ENCODE measurements at regions not wholly inside any gene's neighbourhood (a gene's known extent, or its start where the extent isn't known, plus 50 kb on each side); places are given as distances from the start of the nearest gene placed in this dataset.

DNA sequence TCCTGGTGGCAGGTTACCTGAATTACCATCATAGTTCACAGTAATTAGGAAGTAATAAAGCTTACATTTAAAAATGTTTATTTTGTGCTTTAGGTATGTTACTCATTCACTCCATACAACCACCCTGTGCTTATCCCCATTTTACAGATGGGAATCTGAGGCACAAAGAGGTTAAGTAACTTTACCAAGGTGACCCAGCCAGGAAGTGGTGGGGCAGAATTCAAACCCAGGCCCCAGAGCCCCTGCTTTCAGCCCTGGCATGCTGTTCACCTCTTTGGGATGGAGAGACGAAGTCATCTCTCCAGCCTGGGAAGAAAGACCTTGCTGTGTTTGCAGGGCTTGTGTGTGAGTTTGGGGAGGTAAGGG is 285.6 kb upstream of the TPM1 start:
- no peak for DNase-seq

DNA sequence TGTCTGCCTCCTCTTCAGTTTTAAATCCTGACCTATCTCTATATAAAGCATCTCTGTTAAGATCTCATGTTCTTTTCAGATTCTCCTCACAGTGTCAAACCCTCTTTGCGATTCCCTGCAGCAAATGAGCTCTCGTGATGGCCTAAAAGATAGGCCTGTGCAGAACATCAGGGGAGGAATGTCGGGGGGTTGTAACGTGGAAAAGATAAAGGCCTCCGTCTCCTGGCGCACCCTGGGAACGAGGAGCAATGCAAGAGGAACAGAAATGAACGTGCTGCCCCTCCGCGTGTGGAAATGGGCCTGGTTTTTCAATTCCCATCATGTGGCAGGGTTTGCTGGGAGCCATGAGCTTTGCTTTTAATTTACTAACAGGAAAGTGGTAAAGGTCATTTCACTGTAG is 285.0 kb upstream of the TPM1 start:
- no peak for DNase-seq

DNA sequence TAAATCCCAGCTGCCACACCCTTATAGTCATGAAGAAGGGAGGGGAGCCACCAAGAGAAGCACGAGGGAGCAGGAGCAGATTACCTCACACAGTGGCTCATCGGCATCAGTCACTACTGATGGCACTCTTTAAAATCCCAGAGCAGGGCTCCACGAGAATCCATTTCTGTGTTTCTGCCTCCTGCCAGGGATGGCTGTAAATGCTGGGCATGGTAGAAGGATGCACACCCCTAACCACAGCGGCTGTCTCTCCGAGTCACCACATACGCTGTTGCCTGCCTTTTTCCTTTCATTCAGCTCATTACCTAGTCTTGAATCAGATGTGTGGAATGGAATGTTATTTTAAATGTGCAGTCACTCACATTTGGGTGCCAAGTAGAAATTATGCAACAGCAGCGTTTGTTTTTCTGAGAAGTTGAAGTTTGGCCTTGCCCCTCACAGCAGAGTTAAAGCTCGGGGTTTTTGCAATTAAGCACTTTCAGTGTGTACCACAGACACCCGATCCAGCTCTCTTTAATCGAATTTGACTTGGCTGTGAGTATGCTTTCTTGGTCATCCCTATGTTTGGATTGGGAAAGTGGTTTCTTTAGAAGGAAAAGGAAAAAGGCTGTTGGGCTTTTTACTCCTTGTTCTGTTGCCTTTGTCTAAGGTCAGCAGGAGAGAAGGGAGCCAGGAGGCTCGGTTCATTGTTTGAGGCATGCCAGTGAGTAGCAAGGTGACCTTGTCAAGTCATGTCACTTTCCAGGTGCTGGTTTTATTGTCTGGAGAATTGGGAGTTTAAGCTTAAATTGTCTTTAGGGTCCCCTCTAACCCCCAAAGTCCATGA is 284.2 kb upstream of the TPM1 start:
- DNase-seq, result no peak

DNA sequence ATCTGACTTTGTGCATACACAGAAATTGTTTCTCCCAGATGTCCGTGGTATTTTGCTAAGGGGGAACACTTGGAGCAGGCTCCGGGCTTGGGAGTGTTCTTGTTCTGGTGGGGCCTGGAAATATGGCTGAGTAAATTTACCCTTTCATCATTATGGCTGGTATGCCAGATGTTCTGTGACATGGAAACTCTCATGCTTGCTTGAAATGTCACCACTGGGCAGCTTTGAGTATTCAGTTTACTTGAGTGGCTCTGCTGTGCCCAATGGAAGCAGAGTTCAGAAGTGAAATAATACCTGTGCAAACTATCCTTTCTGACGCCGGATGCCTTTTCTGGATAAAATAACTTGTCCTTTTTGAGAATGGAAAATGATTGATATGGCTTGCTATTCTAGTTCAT is 283.6 kb upstream of the TPM1 start:
- no peak for DNase-seq

DNA sequence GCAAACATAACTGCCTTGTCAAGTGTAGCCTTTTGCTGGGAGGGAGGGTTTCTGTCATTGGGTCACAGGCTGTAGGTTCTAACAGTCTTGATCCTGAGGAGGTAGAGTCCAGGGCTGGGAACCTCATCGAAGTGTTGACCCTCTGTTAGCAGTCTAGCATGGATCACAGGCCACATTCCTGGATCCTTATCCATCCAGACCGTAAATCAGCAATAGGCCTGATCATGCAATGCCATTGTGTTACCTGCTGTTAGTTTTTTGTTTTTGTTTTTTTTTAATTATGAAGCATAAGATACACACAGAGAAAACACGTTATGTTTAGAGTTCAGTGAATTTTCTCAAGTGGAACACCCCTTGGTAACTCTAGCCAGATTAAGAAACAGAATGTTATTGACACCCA is 282.0 kb upstream of the TPM1 start:
- no peak for DNase-seq

DNA sequence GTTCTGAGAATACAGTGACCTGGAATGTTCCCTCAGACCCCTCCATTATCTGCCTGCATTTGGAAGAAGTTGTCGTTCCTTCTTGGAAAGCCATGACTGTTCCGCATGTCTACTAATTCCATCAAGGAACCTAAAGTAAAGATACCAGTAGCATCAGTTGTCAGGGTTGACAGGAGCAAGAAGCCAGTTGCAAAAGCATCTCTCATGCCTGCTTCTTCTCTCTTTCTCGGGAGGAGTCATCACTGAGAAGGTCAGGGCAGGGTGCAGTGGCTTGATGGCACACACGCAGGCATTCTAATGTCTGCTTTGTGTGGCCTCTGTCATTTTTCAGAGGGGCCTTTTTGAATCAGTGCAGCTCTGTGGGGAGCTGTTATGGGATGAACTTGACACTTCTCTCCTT is 276.6 kb upstream of the TPM1 start:
- no peak for DNase-seq

DNA sequence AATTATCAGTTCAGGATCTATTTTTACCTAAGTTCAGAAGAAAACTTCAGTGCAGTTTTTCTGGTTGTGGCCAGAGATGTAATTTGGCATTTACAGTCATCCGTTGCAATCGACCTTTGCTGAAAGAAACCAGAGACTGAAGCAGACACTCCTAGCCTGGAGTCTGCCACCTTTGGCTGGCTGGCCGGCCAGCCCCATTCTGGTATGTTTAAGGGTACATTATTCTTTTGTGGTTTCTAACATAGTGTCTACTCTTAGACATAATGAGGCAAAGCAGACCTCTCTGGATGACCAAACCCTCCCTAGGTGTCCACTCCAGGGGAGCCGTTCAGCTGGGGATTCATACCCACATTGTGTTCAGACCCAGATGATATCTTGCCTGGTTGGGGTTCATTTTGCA is 275.9 kb upstream of the TPM1 start:
- no peak for DNase-seq

DNA sequence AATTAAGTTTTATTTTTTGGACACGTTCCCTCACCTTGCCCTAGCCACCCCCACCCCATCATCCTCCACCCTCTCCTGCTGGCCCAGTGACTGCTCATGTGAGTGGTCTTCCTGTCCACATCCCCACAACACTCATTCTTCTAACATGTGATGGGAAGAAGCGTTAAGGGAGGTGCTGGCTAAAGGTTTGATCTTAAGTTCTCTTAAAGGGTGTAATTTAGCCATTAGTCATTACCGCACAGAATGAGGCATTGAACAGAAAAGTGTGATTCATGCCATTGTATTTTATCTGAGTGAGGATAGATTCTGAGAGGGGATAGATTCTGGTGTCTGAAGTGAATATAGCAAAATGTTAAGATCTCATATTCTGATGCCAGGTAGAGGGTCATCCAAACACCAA is 272.9 kb upstream of the TPM1 start:
- DNase-seq, result no peak

DNA sequence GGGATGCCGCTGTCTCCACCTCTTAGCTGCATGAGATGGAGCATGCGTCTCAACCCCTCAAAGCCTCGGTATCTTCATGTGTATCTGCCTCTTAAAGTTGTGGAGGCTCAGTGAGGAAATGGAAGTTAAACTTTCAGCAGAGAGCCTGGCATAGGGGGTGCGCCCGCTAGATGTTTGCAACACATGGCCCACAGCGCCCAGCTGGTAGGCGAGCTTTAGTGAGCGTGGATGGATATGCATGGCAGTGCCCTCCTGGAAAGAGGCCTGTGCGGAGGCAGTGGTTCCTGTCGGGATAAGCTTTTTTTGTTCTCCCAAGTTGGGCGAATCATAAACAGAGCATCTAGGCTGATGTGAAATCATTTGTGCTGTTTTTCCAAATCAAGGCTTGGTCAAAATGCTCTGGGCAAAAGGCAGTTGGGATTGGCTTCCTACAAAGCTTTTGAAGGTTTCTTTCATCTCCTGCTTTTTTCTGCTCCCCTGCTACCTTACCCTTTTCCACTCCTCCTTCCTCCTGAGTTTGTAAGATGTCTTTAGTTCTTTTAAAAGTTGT is 272.4 kb upstream of the TPM1 start:
- DNase-seq, result no peak

DNA sequence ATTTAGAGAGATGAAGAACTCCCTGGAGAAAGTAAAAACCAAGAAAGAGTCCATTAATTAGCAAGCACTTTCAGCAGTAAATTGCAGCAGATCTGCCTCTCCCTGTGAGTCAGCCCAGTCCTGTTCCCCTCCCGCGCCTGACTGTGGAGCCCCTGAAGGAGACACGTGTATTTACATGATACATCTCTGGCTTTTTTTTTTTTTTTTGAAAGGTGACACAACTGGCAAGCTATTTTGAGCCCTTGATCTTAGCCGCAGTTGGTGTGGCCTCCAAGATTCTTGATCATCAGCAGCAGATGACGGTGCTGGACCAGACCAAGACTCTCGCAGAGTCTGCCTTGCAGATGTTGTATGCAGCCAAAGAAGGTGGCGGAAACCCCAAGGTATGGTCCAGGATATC is 271.8 kb upstream of the TPM1 start:
- DNase-seq, result no peak

DNA sequence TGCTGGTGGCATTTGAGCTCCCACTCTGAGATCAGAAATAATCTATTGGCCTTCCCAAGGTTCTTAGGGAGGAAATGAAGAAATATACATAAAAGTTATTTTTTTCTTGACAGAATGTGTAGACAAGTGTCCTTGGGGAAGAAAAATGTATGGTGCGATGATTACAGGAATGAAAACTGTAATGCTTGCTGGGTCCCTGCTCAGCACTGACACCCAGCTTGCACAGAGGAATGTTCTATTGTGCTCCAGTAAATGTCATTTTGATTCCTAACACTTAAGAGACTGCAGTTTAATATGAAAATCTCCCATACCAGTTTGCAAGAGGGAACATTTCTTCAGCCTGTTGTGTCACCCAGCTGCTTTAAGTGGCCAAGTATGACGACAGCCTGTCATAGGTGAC is 271.3 kb upstream of the TPM1 start:
- no peak for DNase-seq

DNA sequence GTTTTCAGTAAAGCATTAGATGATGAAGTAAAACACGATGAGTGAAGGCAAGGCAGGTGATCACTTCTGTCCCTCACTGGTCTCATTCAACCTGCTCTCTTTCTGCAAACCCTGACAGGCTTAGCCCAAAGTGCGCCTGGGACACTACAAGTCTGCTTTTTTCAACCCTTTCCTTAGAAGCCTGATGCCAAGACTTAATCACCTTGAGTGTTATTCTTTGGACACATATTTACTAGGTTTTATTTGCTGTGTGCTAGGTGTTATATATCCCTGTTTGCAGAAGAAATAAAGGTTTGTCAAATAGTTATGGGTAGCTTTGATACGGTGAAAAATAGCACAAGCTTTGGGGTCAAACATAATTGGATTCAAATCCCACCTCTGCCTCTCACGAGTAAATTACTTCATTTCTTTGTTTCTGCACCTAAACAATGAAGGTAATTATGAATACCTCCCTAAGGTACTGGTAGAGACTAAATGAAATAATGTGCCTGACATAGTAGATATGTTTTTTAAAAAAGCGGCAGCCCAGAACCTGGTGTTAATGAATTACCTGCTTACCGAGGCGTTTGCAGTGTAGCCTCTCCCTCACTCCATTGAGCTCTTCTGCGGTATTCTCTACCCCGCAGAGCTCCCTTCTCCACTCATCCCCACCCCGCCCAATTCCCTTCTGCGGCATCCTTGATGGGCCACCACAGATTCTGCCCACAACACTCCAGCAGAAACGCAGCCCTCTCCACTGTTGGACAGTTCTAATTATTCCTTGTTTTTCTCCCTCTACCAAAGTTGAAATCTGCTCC is 269.0 kb upstream of the TPM1 start:
- no peak for DNase-seq

DNA sequence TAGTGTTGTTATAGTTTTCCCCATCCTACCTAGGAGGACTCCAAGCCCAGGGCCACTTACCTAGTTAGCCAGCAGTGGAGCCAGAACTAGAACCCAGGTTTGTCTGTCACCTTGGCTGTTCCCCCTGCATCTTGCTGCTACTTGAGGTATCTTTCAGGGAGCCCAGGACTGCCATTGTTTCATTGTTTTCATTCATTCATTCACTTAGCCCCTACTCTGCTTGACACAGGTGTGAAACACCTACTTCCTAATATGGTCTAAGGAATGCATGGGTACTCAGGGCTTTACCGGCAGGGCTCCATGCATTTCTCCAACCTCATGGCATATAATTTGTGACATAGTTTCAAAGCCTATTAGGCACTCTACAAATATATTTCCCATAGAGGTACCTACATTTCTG is 266.6 kb upstream of the TPM1 start:
- no peak for DNase-seq

DNA sequence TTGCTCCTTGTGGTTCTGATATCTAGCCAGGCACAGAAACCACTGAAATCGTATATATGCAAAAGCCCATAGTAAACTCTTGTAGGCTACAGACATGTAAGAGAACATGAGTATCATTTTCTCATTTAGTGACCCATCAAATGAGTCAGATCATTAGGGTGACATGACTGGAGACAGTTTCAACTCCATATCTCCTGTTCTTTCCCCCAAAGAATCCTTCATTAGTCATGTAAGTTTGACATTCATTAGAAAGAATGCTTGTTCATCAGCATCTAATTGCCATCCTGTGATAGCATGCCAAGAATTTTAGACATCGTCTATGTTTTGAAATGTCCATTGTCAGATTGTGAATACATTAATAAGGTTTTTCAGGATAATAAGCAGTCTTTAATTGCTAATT is 264.9 kb upstream of the TPM1 start:
- DNase-seq, result no peak

DNA sequence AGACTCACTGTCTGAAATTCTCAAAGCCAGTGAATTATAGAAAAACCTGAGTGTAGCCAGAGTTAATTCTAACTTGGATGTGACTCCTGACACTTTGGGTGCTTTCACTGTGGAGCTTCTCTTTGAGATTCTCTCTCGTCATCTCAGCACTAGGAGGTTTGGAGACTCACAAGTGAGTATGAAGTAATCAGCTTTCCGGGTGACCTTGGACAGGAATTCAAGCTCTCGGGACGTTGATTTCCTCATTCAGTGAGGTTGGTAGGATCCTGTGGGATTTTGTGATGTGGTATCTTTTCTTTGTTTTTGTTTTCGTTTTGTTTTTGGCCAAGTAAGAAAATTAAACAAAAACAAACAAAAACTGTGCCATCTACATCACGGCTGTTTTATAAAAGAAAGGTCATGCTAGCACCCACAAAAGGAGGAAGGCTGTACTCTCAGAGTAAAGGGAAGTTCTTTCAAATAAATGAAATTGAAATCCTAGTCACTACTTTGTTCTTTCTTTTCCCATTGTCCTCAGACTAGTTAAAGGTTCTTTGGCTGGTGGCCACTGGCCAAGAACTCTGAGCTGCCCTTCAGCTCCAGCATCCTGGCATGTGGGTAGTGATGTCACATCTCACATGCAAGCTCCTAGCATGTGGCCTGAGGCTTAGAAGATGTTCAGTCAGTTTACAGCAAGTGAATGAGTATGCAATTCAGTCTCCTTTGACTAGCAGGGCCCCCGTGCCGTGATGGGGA is 263.3 kb upstream of the TPM1 start:
- DNase-seq, result no peak

DNA sequence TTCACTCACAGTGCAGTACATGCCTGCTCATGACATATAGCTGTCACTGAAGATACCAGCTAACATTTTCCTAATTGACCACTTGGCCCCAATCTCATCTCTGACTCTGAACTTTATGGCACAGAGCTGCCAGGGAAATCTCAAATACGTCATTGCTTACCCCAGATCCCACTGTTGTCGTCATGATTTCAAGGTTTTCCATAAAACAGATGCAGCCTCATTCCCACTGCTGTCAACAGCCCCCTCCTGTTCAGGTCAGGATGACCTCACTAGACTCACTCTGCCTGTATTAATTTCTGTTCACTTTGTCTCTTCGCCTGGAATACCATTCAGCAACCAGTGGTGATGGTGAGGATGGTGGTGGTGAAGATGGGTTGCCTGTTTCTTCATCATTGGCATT is 262.6 kb upstream of the TPM1 start:
- DNase-seq, result no peak

DNA sequence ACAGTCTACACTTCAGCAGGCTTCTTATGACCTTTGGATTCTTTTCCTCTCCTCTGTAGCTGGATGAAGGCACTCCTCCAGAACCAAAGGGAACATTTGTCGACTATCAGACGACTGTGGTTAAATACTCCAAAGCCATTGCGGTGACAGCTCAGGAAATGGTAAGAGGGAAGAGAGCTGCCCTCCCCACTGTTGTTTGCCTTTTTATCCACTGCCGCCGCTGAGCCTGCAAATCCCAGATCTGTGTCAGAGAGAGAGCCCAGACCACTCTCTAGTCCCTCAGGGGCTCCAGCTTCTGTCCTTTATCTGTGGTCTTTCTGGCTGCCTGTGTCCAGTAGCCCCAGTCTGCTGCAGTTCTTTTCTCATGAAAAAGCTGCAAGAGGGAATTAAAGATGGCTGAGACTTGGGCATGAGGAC is 261.5 kb upstream of the TPM1 start:
- DNase-seq, result no peak

DNA sequence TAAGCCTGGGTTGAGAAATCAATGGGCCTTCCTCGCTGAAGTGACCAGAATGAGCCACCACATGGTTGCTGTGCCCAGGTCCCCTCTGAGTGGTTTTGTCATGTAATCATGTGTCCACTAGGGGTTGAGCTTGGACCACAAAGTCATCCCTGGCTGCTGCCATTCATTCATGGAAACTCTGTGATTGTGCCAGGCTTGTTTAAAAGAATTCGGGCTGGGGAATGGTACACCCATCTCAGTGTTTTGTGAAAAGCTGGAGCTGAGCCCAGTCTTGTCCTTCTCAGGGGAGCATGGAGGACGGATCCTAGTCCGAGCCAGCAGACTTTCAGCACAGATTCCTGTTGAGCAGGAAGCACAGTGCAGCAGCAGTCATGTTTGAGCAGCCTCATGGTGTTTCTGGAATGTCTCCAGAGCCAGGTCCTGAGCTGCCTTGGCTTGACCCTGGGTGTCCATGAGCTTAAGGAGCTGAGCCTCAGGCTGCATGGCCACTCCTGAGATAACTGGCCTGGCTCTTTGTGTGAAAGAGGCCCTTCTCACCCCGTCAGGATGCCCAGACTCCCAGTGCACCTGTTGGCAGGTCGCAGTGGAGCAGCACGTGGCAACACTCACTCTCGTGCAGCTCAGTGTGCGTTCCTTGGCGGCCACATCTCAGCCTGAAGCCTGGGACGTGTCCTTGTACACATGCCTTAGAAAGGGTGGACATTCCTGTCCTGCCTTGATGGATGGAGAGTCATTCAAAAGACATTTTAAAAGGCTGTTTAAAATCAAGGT is 260.3 kb upstream of the TPM1 start:
- DNase-seq, result no peak

DNA sequence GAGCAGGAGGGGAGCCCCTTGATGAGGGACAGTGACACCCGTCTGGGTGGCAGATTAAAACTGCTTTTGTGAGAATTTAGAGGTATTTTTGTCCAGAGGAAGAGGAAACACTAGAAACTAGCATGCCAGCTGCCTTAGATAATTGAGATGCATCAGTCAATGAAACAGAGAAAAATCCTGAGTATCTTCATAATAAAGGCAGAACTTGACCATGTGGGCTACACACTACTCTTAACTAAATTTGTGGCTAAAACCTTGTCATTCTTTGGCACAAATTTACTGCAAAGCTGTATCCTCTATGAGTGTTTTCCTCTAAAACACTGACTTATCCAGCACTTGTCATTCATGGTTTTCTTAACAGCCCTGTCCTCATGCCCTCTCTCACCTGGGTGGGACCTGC is 259.7 kb upstream of the TPM1 start:
- no peak for DNase-seq

DNA sequence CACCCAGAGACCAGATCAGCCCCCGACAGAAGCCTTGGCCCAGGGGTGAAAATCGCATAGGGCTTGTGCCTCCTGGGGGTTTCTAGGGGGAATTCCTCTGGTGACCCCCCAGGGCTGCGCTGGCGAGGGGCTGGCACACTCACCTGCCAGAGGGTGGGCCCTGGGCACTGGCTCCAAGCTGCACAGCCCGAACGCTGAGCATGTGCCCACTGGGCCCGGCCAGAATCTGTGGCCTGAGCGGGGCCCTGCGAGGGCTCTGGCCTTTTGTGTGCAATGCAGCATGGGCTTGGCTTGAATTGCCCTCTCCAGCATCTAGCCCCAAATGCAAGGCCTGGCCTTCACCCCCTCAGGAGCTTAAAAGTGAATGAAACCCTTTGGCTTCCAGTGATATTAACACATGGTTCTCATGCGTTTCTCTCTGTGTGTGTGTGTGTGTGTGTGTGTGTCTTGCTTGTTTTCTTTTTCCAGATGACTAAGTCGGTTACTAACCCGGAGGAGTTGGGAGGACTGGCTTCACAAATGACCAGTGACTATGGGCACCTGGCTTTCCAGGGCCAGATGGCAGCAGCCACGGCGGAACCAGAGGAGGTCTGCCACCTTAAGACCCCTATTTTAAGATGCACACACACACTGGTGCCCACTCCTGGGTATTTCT is 259.1 kb upstream of the TPM1 start:
- no peak for DNase-seq

DNA sequence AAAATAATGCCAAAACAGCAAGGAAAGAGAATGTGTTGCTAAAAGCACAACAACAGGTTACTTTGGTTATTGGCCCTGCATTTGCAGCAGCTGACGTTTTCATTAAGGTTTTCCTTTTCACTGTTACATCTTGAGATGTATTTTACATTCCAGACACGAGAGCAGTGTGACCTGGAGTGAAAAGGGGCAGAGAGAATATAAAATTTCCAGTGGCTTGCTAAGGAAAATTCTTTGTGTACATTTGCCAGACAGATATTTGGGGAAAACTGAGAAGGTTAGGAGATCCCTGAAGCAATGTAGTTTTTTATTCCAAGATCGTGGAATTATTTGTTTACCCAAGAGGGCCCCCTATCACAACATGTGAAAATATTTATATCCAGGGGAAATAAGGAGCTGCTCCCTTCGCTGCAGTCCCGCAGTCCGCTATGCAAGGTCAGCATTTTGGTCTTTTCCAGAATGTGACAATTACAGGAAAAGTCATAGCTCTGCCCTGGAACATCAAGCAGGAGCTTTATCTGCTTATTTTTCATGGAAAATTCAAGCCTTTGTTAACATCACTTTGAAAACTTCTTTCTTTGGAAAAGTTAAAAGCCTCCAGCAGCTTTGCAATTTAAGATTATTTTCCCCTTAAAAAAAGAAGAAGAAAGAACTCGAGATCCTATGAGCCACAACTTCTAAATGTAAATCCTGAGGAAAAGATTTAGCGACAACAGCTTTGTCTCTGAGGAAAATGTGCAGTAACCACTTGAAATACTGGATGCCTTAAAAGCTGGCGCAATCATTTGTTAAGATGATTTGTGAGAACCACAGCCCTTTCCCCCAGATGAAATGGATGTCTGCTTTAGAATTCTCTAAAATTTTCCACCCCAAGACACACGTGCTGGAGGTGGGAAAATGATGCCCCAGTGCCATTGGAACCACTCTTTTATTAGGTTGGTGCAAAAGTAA is 256.4 kb upstream of the TPM1 start:
- DNase-seq, result no peak
